B cell (primary cell): ENCODE measurements at regions not wholly inside any gene's neighbourhood (a gene's known extent, or its start where the extent isn't known, plus 50 kb on each side); places are given as distances from the start of the nearest gene placed in this dataset.

Experiments used
- ATAC-seq: fragments of 200-7000 bp; cut with Tn5 transposase; one replicate; pipeline ENCODE4 v1.10.0; 2021; ENCODE audit warnings: low read depth, mild to moderate bottlenecking, moderate number of reproducible peaks, moderate library complexity
- CTCF ChIA-PET: fragments of 350-600 bp; sonication (Branson Sonifier 250); formaldehyde crosslinking; loops from one replicate; lab custom pipeline; 2021; ENCODE audit warnings: antibody characterized with exemption, inconsistent platforms; lab: Charles Lee
- POLR2A ChIA-PET: fragments of 350-600 bp; sonication (Branson Sonifier 250); formaldehyde crosslinking; loops from one replicate; lab custom pipeline; 2021; ENCODE audit warnings: antibody characterized with exemption; lab: Charles Lee
- DNase-seq: peaks from one replicate; pipeline ENCODE4 v3.0.0; 2013
- H2AFZ ChIP-seq: 2 replicates; pipeline ENCODE4 v1.6.1; 2012; ENCODE audit warnings: mild to moderate bottlenecking, low read depth, low read length; ENCODE audit not compliant: insufficient read depth, poor library complexity, severe bottlenecking
- H3K27ac ChIP-seq, 2 donors: 1 replicate in 1 of 2; 2 replicates in 1 of 2; pipeline ENCODE4 v1.5.1; 2012 to 2013; ENCODE audit warnings: low read length in 2 of 2, mild to moderate bottlenecking in 2 of 2, moderate library complexity in 1 of 2
- H3K27me3 ChIP-seq, 4 experiments: fragments of 200-600 bp in 1 of 4; sonication (generic) in 1 of 4; replicated peaks in 1 of 4; 1 replicate in 2 of 4; 2 replicates in 2 of 4; pipeline versions ENCODE4 v1.6.1 to v1.7.0; 2013 to 2016; ENCODE audit warnings: low read length in 3 of 4, mild to moderate bottlenecking in 2 of 4, mixed read lengths in 1 of 4, moderate library complexity in 1 of 4; ENCODE audit not compliant: insufficient read depth in 4 of 4, control insufficient read depth in 3 of 4; ENCODE audit errors: control extremely low read depth in 1 of 4
- H3K36me3 ChIP-seq, 2 experiments: replicated peaks in 1 of 2; 1 replicate in 1 of 2; 2 replicates in 1 of 2; pipeline versions ENCODE4 v1.6.1 to v1.7.1; 2013; ENCODE audit warnings: low read length in 1 of 2; ENCODE audit not compliant: insufficient read depth in 2 of 2, control insufficient read depth in 1 of 2; ENCODE audit errors: control extremely low read depth in 1 of 2, extremely low read depth in 1 of 2
- H3K4me1 ChIP-seq, 2 donors: fragments of 200-600 bp in 1 of 2; sonication (generic) in 1 of 2; 1 replicate in 1 of 2; 2 replicates in 1 of 2; pipeline versions ENCODE4 v1.5.1 to v1.6.1; 2013 to 2017; ENCODE audit warnings: low read length in 2 of 2; ENCODE audit not compliant: control insufficient read depth in 2 of 2, insufficient read depth in 2 of 2
- H3K4me2 ChIP-seq: replicated peaks from 2 replicates; pipeline ENCODE3; 2012; ENCODE audit warnings: mild to moderate bottlenecking, low read depth, low read length; ENCODE audit not compliant: poor library complexity, severe bottlenecking
- H3K4me3 ChIP-seq, 5 experiments: fragments of 200-600 bp in 1 of 5; sonication (generic) in 1 of 5; 1 replicate in 3 of 5; 2 replicates in 2 of 5; pipeline versions ENCODE4 v1.5.1 to v1.7.0; 2011 to 2016; ENCODE audit warnings: low read length in 4 of 5, mild to moderate bottlenecking in 4 of 5, low read depth in 2 of 5, control low read depth in 1 of 5, moderate library complexity in 1 of 5; ENCODE audit not compliant: insufficient read depth in 1 of 5; ENCODE audit errors: control extremely low read depth in 1 of 5, extremely low read depth in 1 of 5
- H3K79me2 ChIP-seq: fragments of 200-600 bp; sonication (generic); one replicate; pipeline ENCODE4 v1.6.0; 2016; ENCODE audit warnings: low read length; ENCODE audit not compliant: control insufficient read depth, insufficient read depth
- H3K9ac ChIP-seq: fragments of 200-600 bp; sonication (generic); 2 replicates; pipeline ENCODE4 v1.6.1; 2017; ENCODE audit warnings: mild to moderate bottlenecking, low read length, moderate library complexity
- H3K9me3 ChIP-seq, 3 donors: one replicate each; pipeline versions ENCODE4 v1.6.1 to v1.7.1; 2013; ENCODE audit warnings: low read length in 2 of 3; ENCODE audit not compliant: control insufficient read depth in 2 of 3, insufficient read depth in 1 of 3; ENCODE audit errors: control extremely low read depth in 1 of 3
- H4K20me1 ChIP-seq: 2 replicates; pipeline ENCODE4 v1.6.0; 2012; ENCODE audit warnings: mild to moderate bottlenecking, low read length; ENCODE audit not compliant: insufficient read depth, control insufficient read depth, poor library complexity, severe bottlenecking
- H3K27ac Mint-ChIP-seq: one replicate; pipeline ENCODE4 v1.8.0; 2021; ENCODE audit warnings: mixed read lengths
- H3K27me3 Mint-ChIP-seq: one replicate; pipeline ENCODE4 v1.8.0; 2021; ENCODE audit warnings: mixed read lengths
- H3K4me1 Mint-ChIP-seq: one replicate; pipeline ENCODE4 v1.8.0; 2021; ENCODE audit warnings: mixed read lengths
- H3K4me3 Mint-ChIP-seq: one replicate; pipeline ENCODE4 v1.8.0; 2021; ENCODE audit warnings: mixed read lengths
- H3K9me3 Mint-ChIP-seq: one replicate; pipeline ENCODE4 v1.8.0; 2022; ENCODE audit warnings: mixed read lengths; ENCODE audit not compliant: insufficient read depth
- CTCF ChIP-seq: fragments of 200-600 bp; IDR thresholded peaks from one replicate; pipeline ENCODE4 v1.8.0; 2022; ENCODE audit warnings: antibody characterized with exemption, mild to moderate bottlenecking
- EZH2 ChIP-seq: IDR thresholded peaks from 2 replicates; pipeline ENCODE4 v1.6.1; 2012; ENCODE audit warnings: borderline replicate concordance, low read depth, mild to moderate bottlenecking, moderate library complexity, low read length; ENCODE audit not compliant: insufficient read depth, poor library complexity, severe bottlenecking
- WGBS: methylation state at CpG from one replicate; pipeline ENCODE4 v1.1.5; 2013; ENCODE audit warnings: missing lambda C conversion rate; ENCODE audit not compliant: insufficient coverage; 5-methylcytosine and 5-hydroxymethylcytosine counted together
- intact Hi-C: fragments of 100-400 bp; cut with micrococcal nuclease; formaldehyde crosslinking; loops from one replicate; pipeline ENCODE4 v1.10.0; 2022

GRCh38 chr2:239736358-239737143 lies 288.6 kb downstream of the NDUFA10 start:
- DNase-seq (no peak), ATAC-seq (no peak)
- TF ChIP-seq CTCF, result no peak
- TF ChIP-seq EZH2, result no peak
- CTCF ChIA-PET, result no interaction called here
- H3K27me3 Mint-ChIP-seq, result no peaks in the 10 kb centered on the region
- H2AFZ ChIP-seq, result no peak overlapping the region
- intact Hi-C loops, result no loop called here
- H3K9me3 Mint-ChIP-seq, result peaks cover 2% of the 10 kb centered on the region
- H3K27ac Mint-ChIP-seq, result no peak overlapping the region
- no peaks in the 10 kb centered on the region for H3K4me1 Mint-ChIP-seq
- H3K27ac ChIP-seq, result no peak overlapping the region
- H3K4me1 ChIP-seq, result no peaks in the 10 kb centered on the region
- H3K4me2 ChIP-seq, result no peak overlapping the region
- WGBS, result 96% methylated on average over 39 of the region's 39 CpGs
- H4K20me1 ChIP-seq, result no peaks in the 10 kb centered on the region
- no peak overlapping the region for H3K4me3 Mint-ChIP-seq
- H3K27me3 ChIP-seq, result no peaks in the 10 kb centered on the region
- H3K9ac ChIP-seq, result no peak overlapping the region
- POLR2A ChIA-PET, result no interaction called here
- H3K9me3 ChIP-seq, result peaks cover 0 to 24% (median 4%) of the 10 kb centered on the region in 3 donors
- H3K36me3 ChIP-seq, result no peaks in the 10 kb centered on the region
- H3K79me2 ChIP-seq, result no peaks in the 10 kb centered on the region
- H3K4me3 ChIP-seq, result no peak overlapping the region

DNA sequence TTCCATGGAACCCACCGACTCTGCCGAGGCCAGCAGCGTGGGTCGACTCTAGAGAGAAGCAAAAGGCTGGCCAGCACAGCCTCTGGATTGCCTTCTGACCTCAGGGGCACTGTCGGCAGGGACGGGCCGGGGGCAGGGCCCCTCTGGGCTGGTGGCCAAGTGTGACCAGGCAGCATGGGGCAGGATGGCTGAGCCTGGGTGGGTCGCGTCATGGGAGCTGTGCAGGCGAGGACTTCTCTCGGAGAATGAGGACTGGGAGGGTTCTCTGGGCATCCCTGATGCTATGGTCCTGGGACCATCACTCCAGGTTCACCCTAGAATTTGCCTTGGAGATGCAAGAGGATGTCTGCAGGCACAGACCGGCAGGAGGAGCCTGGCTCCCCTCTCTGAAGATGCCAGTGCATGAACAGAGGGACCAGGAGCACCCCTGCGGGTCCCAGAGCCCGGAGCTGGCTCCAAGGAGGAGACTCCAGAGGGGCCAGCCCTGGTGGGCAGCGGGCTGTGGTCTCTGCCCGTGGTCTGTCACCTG lies 289.2 kb downstream of the NDUFA10 start:
- no peak for ATAC-seq
- H3K4me3 Mint-ChIP-seq, result no peak overlapping the region
- Histone ChIP-seq H4K20me1 (no peaks in the 10 kb centered on the region), H3K9ac (no peak overlapping the region), H2AFZ (no peak overlapping the region), H3K4me1 (no peaks in the 10 kb centered on the region), H3K27ac (no peak overlapping the region), H3K9me3 (peaks cover 0 to 24% (median 4%) of the 10 kb centered on the region in 3 donors), H3K4me2 (no peak overlapping the region), H3K27me3 (no peaks in the 10 kb centered on the region), H3K4me3 (no peak overlapping the region), H3K36me3 (no peaks in the 10 kb centered on the region), H3K79me2 (no peaks in the 10 kb centered on the region)
- ChIA-PET POLR2A (no interaction called here), CTCF (no interaction called here)
- H3K9me3 Mint-ChIP-seq, result peaks cover 2% of the 10 kb centered on the region
- WGBS, result 88% methylated on average over 16 of the region's 16 CpGs
- intact Hi-C loops, result no loop called here
- no peak for TF ChIP-seq EZH2
- TF ChIP-seq CTCF, result no peak
- no peaks in the 10 kb centered on the region for H3K4me1 Mint-ChIP-seq
- no peak for DNase-seq
- H3K27ac Mint-ChIP-seq, result no peak overlapping the region
- H3K27me3 Mint-ChIP-seq, result no peaks in the 10 kb centered on the region
